ENCODE measurements at regions not wholly inside any gene's neighbourhood (a gene's known extent, or its start where the extent isn't known, plus 50 kb on each side); places are given as distances from the start of the nearest gene placed in this dataset.

DNA sequence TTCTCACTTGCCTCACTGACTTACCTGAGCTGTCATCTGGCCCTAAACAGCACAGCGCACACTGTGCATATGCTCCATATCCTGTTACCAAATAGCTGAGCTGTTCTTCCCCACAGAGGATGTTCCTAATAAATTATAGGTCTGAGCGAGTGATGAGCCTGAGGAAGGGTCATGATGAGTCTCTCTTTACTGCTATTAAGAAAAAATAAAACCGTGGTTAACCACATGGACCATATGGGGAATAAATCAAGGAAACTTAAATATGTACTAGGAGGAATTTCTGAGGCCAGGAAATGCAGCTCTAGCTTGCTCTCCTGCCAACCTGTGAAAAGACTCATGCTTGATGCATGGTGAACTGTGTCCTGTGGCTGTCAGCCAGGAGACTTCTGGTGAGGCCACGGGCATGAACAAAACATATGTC is 424.8 kb upstream of the DMAC1 start:
- TF ChIP-seq, protein P1, sequence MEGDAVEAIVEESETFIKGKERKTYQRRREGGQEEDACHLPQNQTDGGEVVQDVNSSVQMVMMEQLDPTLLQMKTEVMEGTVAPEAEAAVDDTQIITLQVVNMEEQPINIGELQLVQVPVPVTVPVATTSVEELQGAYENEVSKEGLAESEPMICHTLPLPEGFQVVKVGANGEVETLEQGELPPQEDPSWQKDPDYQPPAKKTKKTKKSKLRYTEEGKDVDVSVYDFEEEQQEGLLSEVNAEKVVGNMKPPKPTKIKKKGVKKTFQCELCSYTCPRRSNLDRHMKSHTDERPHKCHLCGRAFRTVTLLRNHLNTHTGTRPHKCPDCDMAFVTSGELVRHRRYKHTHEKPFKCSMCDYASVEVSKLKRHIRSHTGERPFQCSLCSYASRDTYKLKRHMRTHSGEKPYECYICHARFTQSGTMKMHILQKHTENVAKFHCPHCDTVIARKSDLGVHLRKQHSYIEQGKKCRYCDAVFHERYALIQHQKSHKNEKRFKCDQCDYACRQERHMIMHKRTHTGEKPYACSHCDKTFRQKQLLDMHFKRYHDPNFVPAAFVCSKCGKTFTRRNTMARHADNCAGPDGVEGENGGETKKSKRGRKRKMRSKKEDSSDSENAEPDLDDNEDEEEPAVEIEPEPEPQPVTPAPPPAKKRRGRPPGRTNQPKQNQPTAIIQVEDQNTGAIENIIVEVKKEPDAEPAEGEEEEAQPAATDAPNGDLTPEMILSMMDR (IDR thresholded peaks at IDR 0.05), result no peak
- TF ChIP-seq POLR2A (IDR thresholded peaks at IDR 0.05), result no peak

Data from body of pancreas (tissue), 4 donors.